HEK293 (cell line): ENCODE measurements at regions not wholly inside any gene's neighbourhood (a gene's known extent, or its start where the extent isn't known, plus 50 kb on each side); places are given as distances from the start of the nearest gene placed in this dataset.

Source experiments
- CTCF ChIA-PET: fragments of 350-600 bp; formaldehyde crosslinking; extraction: SDS; loops from one replicate; lab custom pipeline; 2021; ENCODE audit warnings: antibody characterized with exemption; lab: Yijun Ruan, JAX
- POLR2A ChIA-PET: fragments of 300-600 bp; formaldehyde crosslinking; extraction: SDS; loops from one replicate; lab custom pipeline; 2020; ENCODE audit warnings: antibody characterized with exemption, inconsistent platforms; lab: Yijun Ruan, JAX
- H3K27ac ChIP-seq: fragments of 200-500 bp; sonication (Bioruptor generic); 2 replicates; pipeline ENCODE4 v1.5.1; 2014; ENCODE audit warnings: low read depth, low read length, control low read depth, inconsistent platforms; ENCODE audit errors: extremely low read depth
- H3K36me3 ChIP-seq, 2 experiments: fragments of 200-500 bp in 1 of 2; sonication (Bioruptor generic) in 1 of 2; 1 replicate in 1 of 2; 2 replicates in 1 of 2; pipeline ENCODE4 v1.5.1; 2014 to 2017; ENCODE audit warnings: inconsistent platforms in 2 of 2, low read length in 2 of 2; ENCODE audit not compliant: control insufficient read depth in 2 of 2, insufficient read depth in 1 of 2
- H3K4me1 ChIP-seq: fragments of 200-500 bp; sonication (Bioruptor generic); 2 replicates; pipeline ENCODE4 v1.5.1; 2014; ENCODE audit warnings: mild to moderate bottlenecking, low read length, inconsistent platforms; ENCODE audit not compliant: control insufficient read depth, insufficient read depth
- H3K4me3 ChIP-seq: 2 replicates; pipeline ENCODE4 v1.5.1; 2011; ENCODE audit warnings: low read depth, mild to moderate bottlenecking, control low read depth, low read length, moderate library complexity
- H3K9me3 ChIP-seq: fragments of 200-500 bp; sonication (Bioruptor generic); 2 replicates; pipeline ENCODE4 v1.5.1; 2014; ENCODE audit warnings: low read depth, low read length, inconsistent platforms; ENCODE audit not compliant: control insufficient read depth, insufficient read depth
- GLIS1 ChIP-seq: fragments of 450-650 bp; formaldehyde crosslinking; IDR thresholded peaks from 2 replicates; pipeline ENCODE4 v1.5.1; 2016; ENCODE audit warnings: missing biosample characterization, missing genetic modification characterization
- KLF17 ChIP-seq: fragments of 450-650 bp; formaldehyde crosslinking; IDR thresholded peaks from 2 replicates; pipeline ENCODE4 v1.5.1; 2016; ENCODE audit warnings: missing biosample characterization, missing genetic modification characterization
- KLF7 ChIP-seq: fragments of 450-650 bp; formaldehyde crosslinking; IDR thresholded peaks from 2 replicates; pipeline ENCODE4 v1.5.1; 2016; ENCODE audit warnings: missing biosample characterization, missing genetic modification characterization, borderline replicate concordance
- KLF8 ChIP-seq: fragments of 450-650 bp; formaldehyde crosslinking; IDR thresholded peaks from 2 replicates; pipeline ENCODE4 v1.5.1; 2016; ENCODE audit warnings: missing biosample characterization, missing genetic modification characterization
- MYNN ChIP-seq: fragments of 450-650 bp; formaldehyde crosslinking; IDR thresholded peaks from 2 replicates; pipeline ENCODE4 v1.5.1; 2016; ENCODE audit warnings: missing biosample characterization, missing genetic modification characterization, borderline replicate concordance
- SALL2 ChIP-seq: fragments of 450-650 bp; formaldehyde crosslinking; IDR thresholded peaks from 2 replicates; pipeline ENCODE4 v1.5.0; 2017; ENCODE audit warnings: missing biosample characterization, mild to moderate bottlenecking, missing genetic modification characterization, borderline replicate concordance
- SP3 ChIP-seq: fragments of 450-650 bp; formaldehyde crosslinking; IDR thresholded peaks from 2 replicates; pipeline ENCODE4 v1.5.1; 2016; ENCODE audit warnings: missing biosample characterization, missing genetic modification characterization
- WT1 ChIP-seq: fragments of 450-650 bp; formaldehyde crosslinking; IDR thresholded peaks from 2 replicates; pipeline ENCODE4 v1.5.1; 2016; ENCODE audit warnings: missing biosample characterization, missing genetic modification characterization
- ZBTB8A ChIP-seq: fragments of 450-650 bp; formaldehyde crosslinking; IDR thresholded peaks from 2 replicates; pipeline ENCODE4 v1.5.1; 2016; ENCODE audit warnings: missing biosample characterization, missing genetic modification characterization
- ZIC2 ChIP-seq: fragments of 450-650 bp; formaldehyde crosslinking; IDR thresholded peaks from 2 replicates; pipeline ENCODE4 v1.5.1; 2016; ENCODE audit warnings: missing biosample characterization, missing genetic modification characterization
- ZNF132 ChIP-seq: fragments of 450-650 bp; formaldehyde crosslinking; IDR thresholded peaks from 2 replicates; pipeline ENCODE4 v1.5.1; 2017; ENCODE audit warnings: missing biosample characterization, missing genetic modification characterization, borderline replicate concordance
- ZNF138 ChIP-seq: fragments of 450-650 bp; formaldehyde crosslinking; IDR thresholded peaks from 2 replicates; pipeline ENCODE4 v1.5.1; 2016; ENCODE audit warnings: missing biosample characterization, missing genetic modification characterization, borderline replicate concordance
- ZNF140 ChIP-seq: fragments of 450-650 bp; formaldehyde crosslinking; IDR thresholded peaks from 2 replicates; pipeline ENCODE4 v1.5.1; 2016; ENCODE audit warnings: missing biosample characterization, missing genetic modification characterization
- ZNF146 ChIP-seq: fragments of 450-650 bp; formaldehyde crosslinking; IDR thresholded peaks from 2 replicates; pipeline ENCODE4 v1.5.1; 2016; ENCODE audit warnings: missing biosample characterization, missing genetic modification characterization
- ZNF174 ChIP-seq: fragments of 450-650 bp; formaldehyde crosslinking; IDR thresholded peaks from 2 replicates; pipeline ENCODE4 v1.5.0; 2017; ENCODE audit warnings: missing biosample characterization, mild to moderate bottlenecking, missing genetic modification characterization
- ZNF2 ChIP-seq: fragments of 450-650 bp; formaldehyde crosslinking; IDR thresholded peaks from 2 replicates; pipeline ENCODE4 v1.5.1; 2016; ENCODE audit warnings: missing biosample characterization, missing genetic modification characterization
- ZNF211 ChIP-seq: fragments of 450-650 bp; formaldehyde crosslinking; IDR thresholded peaks from 2 replicates; pipeline ENCODE4 v1.5.1; 2016; ENCODE audit warnings: low read depth, missing biosample characterization, missing genetic modification characterization
- ZNF214 ChIP-seq: fragments of 450-650 bp; formaldehyde crosslinking; IDR thresholded peaks from 2 replicates; pipeline ENCODE4 v1.5.1; 2017; ENCODE audit warnings: missing biosample characterization, mild to moderate bottlenecking, missing genetic modification characterization, borderline replicate concordance
- ZNF221 ChIP-seq: fragments of 450-650 bp; formaldehyde crosslinking; IDR thresholded peaks from 2 replicates; pipeline ENCODE4 v1.5.1; 2017; ENCODE audit warnings: missing biosample characterization, missing genetic modification characterization, borderline replicate concordance
- ZNF23 ChIP-seq: fragments of 450-650 bp; formaldehyde crosslinking; IDR thresholded peaks from 2 replicates; pipeline ENCODE4 v1.5.1; 2016; ENCODE audit warnings: missing biosample characterization, missing genetic modification characterization, borderline replicate concordance
- ZNF26 ChIP-seq: fragments of 450-650 bp; formaldehyde crosslinking; IDR thresholded peaks from 2 replicates; pipeline ENCODE4 v1.5.1; 2016; ENCODE audit warnings: missing biosample characterization, missing genetic modification characterization
- ZNF324 ChIP-seq: fragments of 450-650 bp; formaldehyde crosslinking; IDR thresholded peaks from 2 replicates; pipeline ENCODE4 v1.5.1; 2016; ENCODE audit warnings: missing biosample characterization, missing genetic modification characterization
- ZNF510 ChIP-seq: fragments of 450-650 bp; formaldehyde crosslinking; IDR thresholded peaks from 2 replicates; pipeline ENCODE4 v1.5.1; 2018; ENCODE audit warnings: mild to moderate bottlenecking, missing genetic modification characterization, missing biosample characterization; ENCODE audit not compliant: insufficient replicate concordance
- ZNF585B ChIP-seq: fragments of 450-650 bp; formaldehyde crosslinking; IDR thresholded peaks from 2 replicates; pipeline ENCODE4 v1.5.1; 2016; ENCODE audit warnings: missing biosample characterization, missing genetic modification characterization
- ZNF658 ChIP-seq: fragments of 450-650 bp; formaldehyde crosslinking; IDR thresholded peaks from 2 replicates; pipeline ENCODE4; 2016; ENCODE audit warnings: missing biosample characterization, missing genetic modification characterization
- ZNF660 ChIP-seq: fragments of 450-650 bp; IDR thresholded peaks from 2 replicates; pipeline ENCODE4 v1.5.1; 2018; ENCODE audit warnings: missing biosample characterization, mild to moderate bottlenecking, missing genetic modification characterization
- ZNF704 ChIP-seq: fragments of 450-650 bp; formaldehyde crosslinking; IDR thresholded peaks from 2 replicates; pipeline ENCODE4 v1.5.1; 2016; ENCODE audit warnings: missing biosample characterization, missing genetic modification characterization
- ZNF830 ChIP-seq: fragments of 450-650 bp; IDR thresholded peaks from 2 replicates; pipeline ENCODE4 v1.5.0; 2018; ENCODE audit warnings: missing biosample characterization, missing genetic modification characterization, low read depth, mild to moderate bottlenecking, moderate library complexity

- Histone ChIP-seq H3K27ac (no peak overlapping the region), H3K36me3 (no peaks in the 10 kb centered on the region), H3K9me3 (no peaks in the 10 kb centered on the region), H3K4me3 (no peak overlapping the region), H3K4me1 (no peaks in the 10 kb centered on the region)
- CTCF ChIA-PET: no interaction called here
- peak; percentile 82 for TF ChIP-seq ZNF146 (tag by site-specific recombination)
- TF ChIP-seq ZNF660 (tag by site-specific recombination): no peak
- POLR2A ChIA-PET: no interaction called here
Observed at GRCh38 chr2:137809252-137809651, 155.0 kb upstream of the HNMT start.

- TF ChIP-seq ZNF221 (tag by site-specific recombination) (no peak), ZNF23 (no peak), ZNF211 (tag by site-specific recombination) (no peak), ZNF174 (tag by site-specific recombination) (no peak), ZNF324 (no peak), ZNF704 (tag by site-specific recombination) (no peak), WT1 (no peak), KLF8 (tag by site-specific recombination) (no peak), ZNF26 (tag by site-specific recombination) (no peak), ZNF132 (tag by site-specific recombination) (no peak), ZBTB8A (tag by site-specific recombination) (no peak)
- no peaks in the 10 kb centered on the region for H3K9me3 ChIP-seq
- H3K36me3 ChIP-seq: no peaks in the 10 kb centered on the region
- POLR2A ChIA-PET: no interaction called here
- no peak overlapping the region for H3K4me3 ChIP-seq
- CTCF ChIA-PET: no interaction called here
- H3K4me1 ChIP-seq: no peaks in the 10 kb centered on the region
- no peak overlapping the region for H3K27ac ChIP-seq
Observed at GRCh38 chr2:137809837-137810236, 154.4 kb upstream of the HNMT start.

GRCh38 chr2:137812517-137812916, 151.8 kb upstream of the HNMT start:
- H3K27ac ChIP-seq: no peak overlapping the region
- TF ChIP-seq ZNF214: no peak
- no peak for TF ChIP-seq ZNF140
- TF ChIP-seq ZNF585B (tag by site-specific recombination): no peak
- TF ChIP-seq ZNF830 (tag by site-specific recombination): no peak
- no peak for TF ChIP-seq ZNF658 (tag by site-specific recombination)
- TF ChIP-seq KLF7 (tag by site-specific recombination): no peak
- TF ChIP-seq SP3: no peak
- TF ChIP-seq SALL2 (tag by site-specific recombination): no peak
- no peak for TF ChIP-seq MYNN (tag by site-specific recombination)
- no peak for TF ChIP-seq ZNF138 (tag by site-specific recombination)
- TF ChIP-seq GLIS1 (tag by site-specific recombination): no peak
- no peak for TF ChIP-seq ZNF510
- no peak for TF ChIP-seq ZIC2 (tag by site-specific recombination)
- TF ChIP-seq ZNF704 (tag by site-specific recombination): no peak
- no peak for TF ChIP-seq ZNF2 (tag by site-specific recombination)
- no peak for TF ChIP-seq KLF17 (tag by site-specific recombination)
- TF ChIP-seq, all 188 proteins: peak for 0
- ChIA-PET POLR2A (no interaction called here), CTCF (no interaction called here)
- H3K9me3 ChIP-seq: no peaks in the 10 kb centered on the region
- no peak overlapping the region for H3K4me3 ChIP-seq
- no peaks in the 10 kb centered on the region for H3K4me1 ChIP-seq
- no peaks in the 10 kb centered on the region for H3K36me3 ChIP-seq
